ENCODE measurements at regions not wholly inside any gene's neighbourhood (a gene's known extent, or its start where the extent isn't known, plus 50 kb on each side); places are given as distances from the start of the nearest gene placed in this dataset.
"Not testable (repeated sequence)": the region's sequence is repeated elsewhere in the genome, so short reads cannot be mapped to it uniquely, and the experiment has no call there.

- DNase-seq (ENCODE audit: low read depth in 4 of 4, low spot score in 3 of 4), result no peak
These were observed 145.8 kb upstream of the ERRFI1 start for GRCh38 chr1:8171751-8172464.

DNA sequence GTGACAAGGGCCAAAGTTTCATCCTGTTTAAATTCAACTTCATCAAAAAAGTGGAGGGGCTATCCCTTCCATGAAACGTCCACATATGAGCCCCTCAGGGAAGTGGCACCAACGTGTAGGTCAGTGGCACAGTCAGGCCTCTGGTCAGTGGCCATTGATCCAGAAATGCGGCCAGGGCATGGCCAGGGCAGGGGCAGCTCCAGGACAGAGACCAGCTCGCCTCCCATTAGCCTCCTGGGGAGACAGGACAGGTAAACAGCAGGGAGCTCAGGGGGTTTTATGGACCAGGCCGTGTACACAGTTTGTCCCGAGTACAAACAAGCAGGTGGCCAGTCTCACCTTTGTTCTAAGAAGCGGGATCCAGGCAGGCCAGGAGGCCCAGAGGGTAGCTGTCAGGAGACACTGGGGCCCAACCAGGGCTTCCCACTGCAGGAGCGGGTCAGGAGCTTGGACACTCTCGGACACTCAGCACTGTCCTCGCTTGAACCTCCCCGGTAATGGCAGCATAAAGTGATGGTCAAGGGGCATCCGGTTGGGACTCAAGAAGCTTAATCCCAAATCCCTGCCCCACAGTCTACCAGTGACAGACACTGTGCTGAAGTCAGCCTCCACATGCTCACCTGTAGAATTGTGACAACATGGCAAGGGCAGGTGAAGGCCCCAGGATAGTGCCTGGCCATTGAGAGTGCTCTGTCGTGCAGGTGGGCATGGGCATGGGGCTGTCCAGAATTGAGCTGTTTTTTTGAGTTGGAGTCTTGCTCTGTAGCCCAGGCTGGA, 144.1 kb upstream of the ERRFI1 start:
- no peak for DNase-seq (ENCODE audit: low read depth in 4 of 4, low spot score in 3 of 4)

GRCh38 chr1:8169364-8170058, 143.4 kb upstream of the ERRFI1 start:
- DNase-seq (ENCODE audit: low read depth in 4 of 4, low spot score in 3 of 4), result peak; percentile 80 to 87 (median 82)

GRCh38 chr1:8167936-8168335, 141.8 kb upstream of the ERRFI1 start:
- no peak for DNase-seq (ENCODE audit: low read depth in 4 of 4, low spot score in 3 of 4)

GRCh38 chr1:8166406-8166805, 140.3 kb upstream of the ERRFI1 start:
- no peak for DNase-seq (ENCODE audit: low read depth in 4 of 4, low spot score in 3 of 4)

DNA sequence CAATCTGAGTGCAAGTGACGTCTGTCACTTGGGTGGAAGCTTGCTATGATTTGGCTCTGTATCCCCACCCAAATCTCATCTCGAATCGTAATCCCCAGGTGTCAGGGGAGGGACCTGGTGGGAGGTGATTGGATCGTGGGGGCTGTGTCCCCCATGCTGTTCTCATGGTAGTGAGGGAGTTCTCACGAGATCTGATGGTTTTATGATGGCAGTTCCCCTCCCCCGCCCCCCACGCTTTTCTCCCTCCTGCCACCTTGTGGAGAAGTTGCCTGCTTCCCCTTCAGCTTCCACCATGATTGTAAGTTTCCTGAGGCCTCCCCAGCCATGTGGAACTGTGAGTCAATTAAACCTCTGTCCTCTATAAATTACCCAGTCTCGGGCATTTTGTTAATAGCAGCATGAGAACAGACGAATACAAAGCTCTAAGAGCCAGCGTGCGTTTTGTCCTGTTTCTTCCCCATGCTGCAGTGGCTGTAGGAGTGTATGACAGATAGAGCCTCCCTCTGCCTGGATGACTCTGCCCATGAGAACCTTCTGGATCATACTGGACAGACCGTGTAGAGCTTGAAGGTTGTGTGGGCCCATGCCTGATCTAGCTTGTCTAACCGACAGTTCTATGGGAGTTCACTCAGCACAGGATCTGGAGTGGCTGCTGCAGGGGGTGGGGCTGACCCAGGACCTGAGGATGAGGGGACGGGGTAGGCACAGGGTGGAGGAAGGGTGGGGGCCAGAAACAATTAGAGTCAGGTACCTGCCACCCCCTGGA, 139.7 kb upstream of the ERRFI1 start:
- no peak for DNase-seq (ENCODE audit: low read depth in 4 of 4, low spot score in 3 of 4)

DNA sequence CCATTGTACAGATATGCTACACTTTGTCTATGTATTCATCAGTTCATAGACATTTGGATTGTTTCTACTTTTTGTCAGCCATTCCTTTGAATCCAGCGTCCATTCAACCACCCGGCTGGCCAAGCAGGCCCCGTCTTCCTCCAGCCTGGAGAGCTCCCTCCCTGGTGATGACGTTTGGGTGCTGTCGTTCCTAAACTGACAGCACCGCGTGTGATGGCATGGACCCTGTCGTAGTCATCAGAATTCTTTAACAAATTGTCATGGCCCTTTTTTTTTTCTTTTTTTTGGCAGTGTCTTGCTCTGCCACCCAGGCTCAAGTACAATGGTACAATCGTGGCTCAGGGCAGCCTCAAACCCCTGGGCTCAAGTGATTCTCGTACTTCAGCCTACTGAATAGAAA, 138.6 kb upstream of the ERRFI1 start:
- DNase-seq (ENCODE audit: low read depth in 4 of 4, low spot score in 3 of 4), result no peak

DNA sequence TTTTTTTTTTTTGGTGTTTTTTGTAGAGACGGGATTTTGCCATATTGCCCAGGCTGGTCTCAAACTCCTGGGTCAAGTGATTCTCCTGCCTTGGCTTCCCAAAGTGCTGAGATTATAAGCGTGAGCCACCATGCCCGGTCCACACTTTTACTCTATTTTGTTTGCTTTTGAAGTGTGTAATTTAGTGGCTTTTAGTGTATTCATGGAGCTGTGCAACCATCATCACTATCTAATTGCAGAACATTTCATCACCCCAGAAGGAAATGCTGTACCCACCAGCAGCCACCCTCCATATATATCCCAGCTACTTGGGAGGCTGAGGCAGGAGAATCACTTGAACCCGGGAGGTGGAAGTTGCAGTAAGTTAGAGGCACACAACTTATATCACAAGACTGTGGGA, 136.9 kb upstream of the ERRFI1 start:
- DNase-seq (ENCODE audit: low read depth in 4 of 4, low spot score in 3 of 4), result no peak

GRCh38 chr1:8162168-8162567, 136.1 kb upstream of the ERRFI1 start:
- DNase-seq (ENCODE audit: low read depth in 4 of 4, low spot score in 3 of 4), result no peak

DNA sequence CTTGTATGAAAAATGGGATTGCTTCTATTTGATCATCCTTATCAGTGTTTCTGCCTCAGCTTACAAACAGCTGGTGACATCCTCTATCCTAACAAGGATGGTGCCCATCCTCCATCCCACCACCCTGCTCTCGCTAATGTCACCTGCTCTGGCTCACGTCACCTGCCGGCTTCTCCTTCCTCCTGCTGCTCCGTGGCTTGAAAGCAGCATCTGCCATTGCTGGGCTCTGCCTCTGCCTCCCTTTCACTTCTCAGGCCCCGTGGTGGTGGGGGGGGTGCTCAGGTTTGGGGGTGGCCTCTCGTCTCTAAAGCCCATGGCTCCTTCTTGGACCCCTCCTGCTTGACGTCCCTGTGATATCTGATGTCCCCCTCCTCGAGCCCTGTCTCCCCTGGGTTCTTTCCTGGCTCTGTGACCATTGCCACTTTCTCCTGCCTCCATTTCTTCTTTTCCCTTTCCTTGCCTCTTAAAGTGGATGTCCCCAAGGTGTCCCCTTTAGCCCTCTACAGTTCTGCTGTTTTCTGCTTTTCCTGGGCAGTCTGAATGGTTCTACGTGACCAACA, 135.5 kb upstream of the ERRFI1 start:
- no peak for DNase-seq (ENCODE audit: low read depth in 4 of 4, low spot score in 3 of 4)

DNA sequence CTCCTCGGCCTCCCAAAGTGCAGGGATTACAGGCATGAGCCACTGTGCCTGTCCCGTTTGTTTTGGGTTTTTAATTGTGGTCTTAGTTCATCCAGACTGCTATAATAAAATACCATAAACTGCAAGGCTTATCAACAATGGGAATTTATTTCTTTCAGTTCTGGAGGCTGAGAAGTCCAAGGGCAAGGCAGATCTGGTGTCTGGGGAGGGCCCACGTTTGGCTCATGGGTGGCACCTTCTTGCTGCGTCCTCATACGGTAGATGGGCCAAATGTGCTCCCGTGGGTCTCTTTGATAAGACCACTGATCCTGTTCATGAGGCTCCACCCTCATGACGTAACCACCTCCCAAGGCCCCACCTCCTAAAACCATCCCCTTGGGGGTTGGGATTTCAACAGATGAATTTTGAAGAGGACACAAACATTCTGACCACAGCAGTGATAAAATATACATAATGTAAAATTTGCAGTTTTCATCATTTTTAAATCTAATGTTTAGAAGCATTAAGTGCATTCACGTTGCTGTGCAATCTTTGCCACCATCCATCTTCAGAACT, 133.4 kb upstream of the ERRFI1 start:
- DNase-seq (ENCODE audit: low read depth in 4 of 4, low spot score in 3 of 4), result no peak

GRCh38 chr1:8158995-8159394, 132.9 kb upstream of the ERRFI1 start:
- no peak for DNase-seq (ENCODE audit: low read depth in 4 of 4, low spot score in 3 of 4)

GRCh38 chr1:8157765-8158164, 131.7 kb upstream of the ERRFI1 start:
- DNase-seq (ENCODE audit: low read depth in 4 of 4, low spot score in 3 of 4), result no peak

- DNase-seq (ENCODE audit: low read depth in 4 of 4, low spot score in 3 of 4), result no peak
These were observed 129.5 kb upstream of the ERRFI1 start for GRCh38 chr1:8155528-8156186.

GRCh38 chr1:8154621-8155052, 128.5 kb upstream of the ERRFI1 start:
- no peak for DNase-seq (ENCODE audit: low read depth in 4 of 4, low spot score in 3 of 4)

- DNase-seq (ENCODE audit: low read depth in 4 of 4, low spot score in 3 of 4), result no peak
These were observed 127.9 kb upstream of the ERRFI1 start for GRCh38 chr1:8153961-8154360.

DNA sequence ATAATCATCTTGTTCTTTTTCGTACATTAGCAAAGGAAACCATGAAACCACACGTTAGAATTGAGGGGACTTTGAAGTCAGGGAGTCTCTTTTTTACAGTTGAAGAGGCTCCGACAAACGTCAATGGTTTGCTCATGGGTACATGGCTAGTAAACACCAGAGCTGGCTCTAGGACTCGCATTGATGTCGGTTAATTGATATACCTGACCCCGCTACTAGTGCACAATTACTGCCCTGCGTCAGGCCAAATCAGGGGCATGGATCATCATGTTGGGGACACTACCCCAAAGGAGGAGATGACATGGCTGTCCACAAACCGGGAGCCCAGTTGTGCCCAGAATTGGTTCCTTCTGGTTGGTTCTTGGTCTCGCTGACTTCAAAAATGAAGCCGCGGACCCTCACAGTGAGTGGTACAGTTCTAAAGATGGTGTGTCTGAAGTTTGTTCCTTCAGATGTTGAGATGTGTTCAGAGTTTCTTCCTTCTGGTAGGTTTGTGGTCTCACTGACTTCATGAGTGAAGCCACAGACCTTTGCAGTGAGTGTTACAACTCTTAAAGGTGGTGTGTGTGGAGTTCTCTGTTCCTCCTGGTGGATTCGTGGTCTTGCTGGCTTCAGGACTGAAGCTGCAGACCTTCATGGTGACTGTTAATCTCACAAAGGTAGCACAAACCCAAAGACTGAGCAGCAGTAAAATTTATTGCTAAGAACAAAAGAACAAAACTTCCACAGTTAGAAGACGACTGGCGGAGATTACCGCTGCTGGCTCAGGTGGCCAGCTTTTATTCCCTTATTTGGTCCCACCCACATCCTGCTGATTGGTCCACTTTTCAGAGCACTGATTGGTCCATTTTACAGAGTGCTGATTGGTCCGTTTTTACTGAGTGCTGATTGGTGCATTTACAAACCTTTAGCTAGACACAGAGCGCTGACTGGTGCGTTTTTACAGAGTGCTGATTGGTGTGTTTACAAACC, 126.9 kb upstream of the ERRFI1 start:
- DNase-seq (ENCODE audit: low read depth in 4 of 4, low spot score in 3 of 4), result no peak

DNA sequence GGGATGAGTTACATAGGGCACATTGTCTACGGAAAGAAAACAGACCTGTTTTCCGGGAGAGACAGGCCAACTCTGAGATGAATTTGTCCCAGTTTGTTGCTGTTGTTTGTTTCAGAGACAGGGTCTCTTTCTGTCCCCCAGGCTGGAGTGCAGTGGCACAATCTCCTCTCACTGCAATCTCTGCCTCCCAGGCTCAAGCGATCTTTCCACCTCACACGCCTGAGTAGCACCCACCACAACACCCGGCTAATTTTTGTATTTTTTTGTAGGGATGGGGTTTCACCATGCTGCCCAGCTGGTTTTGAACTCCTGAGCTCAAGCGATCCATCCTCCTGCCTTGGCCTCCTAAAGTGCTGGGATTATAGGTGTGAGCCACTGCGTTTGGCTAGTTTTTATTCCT, 125.5 kb upstream of the ERRFI1 start:
- DNase-seq (ENCODE audit: low read depth in 4 of 4, low spot score in 3 of 4), result no peak

DNA sequence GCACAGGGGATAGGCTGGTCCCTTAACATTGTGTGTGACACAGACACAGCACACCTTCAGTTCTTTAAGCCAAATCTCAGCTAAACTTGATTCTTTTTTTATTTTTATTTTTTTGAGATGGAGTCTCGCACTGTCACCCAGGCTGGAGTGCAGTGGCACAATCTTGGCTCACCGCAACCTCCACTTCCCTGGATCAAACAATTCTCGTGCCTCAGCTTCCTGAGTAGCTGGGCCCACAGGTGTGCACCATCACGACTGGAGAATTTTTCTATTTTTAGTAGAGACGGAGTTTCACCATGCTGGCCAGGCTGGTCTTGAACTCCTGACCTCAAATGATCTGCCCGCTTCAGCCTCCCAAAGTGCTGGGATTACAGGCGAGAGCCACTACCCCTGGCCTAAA, 123.6 kb upstream of the ERRFI1 start:
- DNase-seq (ENCODE audit: low read depth in 4 of 4, low spot score in 3 of 4), result not testable (repeated sequence)
